Kidney epithelial cell (primary cell): ENCODE measurements at regions not wholly inside any gene's neighbourhood (a gene's known extent, or its start where the extent isn't known, plus 50 kb on each side); places are given as distances from the start of the nearest gene placed in this dataset.

Source experiments
- DNase-seq: peaks from one replicate; pipeline ENCODE4 v3.0.0-alpha.2; 2010; ENCODE audit warnings: low read depth
- H3K27me3 ChIP-seq: 2 replicates; pipeline ENCODE4 v1.6.0; 2011; ENCODE audit warnings: low read length; ENCODE audit not compliant: control insufficient read depth, insufficient read depth
- H3K36me3 ChIP-seq: 2 replicates; pipeline ENCODE4 v1.5.1; 2011; ENCODE audit warnings: low read length; ENCODE audit not compliant: control insufficient read depth, insufficient read depth
- H3K4me3 ChIP-seq: 2 replicates; pipeline ENCODE4 v1.5.1; 2011; ENCODE audit warnings: low read depth, mild to moderate bottlenecking, control low read depth, low read length
- TF ChIP-seq, protein P1 (sequence below): IDR thresholded peaks from 2 replicates; pipeline ENCODE4 v1.5.1; 2011; ENCODE audit warnings: mild to moderate bottlenecking, moderate library complexity, low read length, control low read depth, inconsistent platforms; ENCODE audit not compliant: insufficient read depth, poor library complexity, severe bottlenecking

DNA sequence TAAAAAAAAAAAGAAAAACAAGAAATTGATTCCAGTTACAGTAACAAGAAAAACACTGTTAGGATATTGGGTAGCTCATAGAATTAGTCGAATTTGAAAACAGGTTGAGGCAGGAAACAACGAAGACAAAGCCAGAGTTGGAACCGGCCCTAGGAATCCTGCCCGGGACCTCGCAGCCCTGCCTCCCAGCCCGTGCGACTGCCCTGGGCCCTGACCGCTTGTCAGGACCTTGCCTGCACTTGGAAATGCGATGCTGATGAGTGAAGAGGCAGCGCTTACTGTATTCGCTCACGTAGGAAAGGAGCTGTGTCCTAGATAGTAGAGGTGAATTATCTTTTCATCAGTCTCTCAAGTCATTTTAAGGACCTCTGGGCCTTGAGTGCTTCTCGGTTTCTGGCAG is 611.7 kb upstream of the FAT1 start:
- Histone ChIP-seq H3K27me3 (no peaks in the 10 kb centered on the region), H3K36me3 (no peaks in the 10 kb centered on the region), H3K4me3 (no peak overlapping the region)
- TF ChIP-seq, protein P1, sequence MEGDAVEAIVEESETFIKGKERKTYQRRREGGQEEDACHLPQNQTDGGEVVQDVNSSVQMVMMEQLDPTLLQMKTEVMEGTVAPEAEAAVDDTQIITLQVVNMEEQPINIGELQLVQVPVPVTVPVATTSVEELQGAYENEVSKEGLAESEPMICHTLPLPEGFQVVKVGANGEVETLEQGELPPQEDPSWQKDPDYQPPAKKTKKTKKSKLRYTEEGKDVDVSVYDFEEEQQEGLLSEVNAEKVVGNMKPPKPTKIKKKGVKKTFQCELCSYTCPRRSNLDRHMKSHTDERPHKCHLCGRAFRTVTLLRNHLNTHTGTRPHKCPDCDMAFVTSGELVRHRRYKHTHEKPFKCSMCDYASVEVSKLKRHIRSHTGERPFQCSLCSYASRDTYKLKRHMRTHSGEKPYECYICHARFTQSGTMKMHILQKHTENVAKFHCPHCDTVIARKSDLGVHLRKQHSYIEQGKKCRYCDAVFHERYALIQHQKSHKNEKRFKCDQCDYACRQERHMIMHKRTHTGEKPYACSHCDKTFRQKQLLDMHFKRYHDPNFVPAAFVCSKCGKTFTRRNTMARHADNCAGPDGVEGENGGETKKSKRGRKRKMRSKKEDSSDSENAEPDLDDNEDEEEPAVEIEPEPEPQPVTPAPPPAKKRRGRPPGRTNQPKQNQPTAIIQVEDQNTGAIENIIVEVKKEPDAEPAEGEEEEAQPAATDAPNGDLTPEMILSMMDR = no peak
- DNase-seq = no peak

GRCh38 chr4:187354740-187355139 is 631.1 kb upstream of the FAT1 start:
- TF ChIP-seq, protein P1 = no peak
- Histone ChIP-seq H3K36me3 (no peaks in the 10 kb centered on the region), H3K27me3 (no peaks in the 10 kb centered on the region), H3K4me3 (no peak overlapping the region)
- no peak for DNase-seq

DNA sequence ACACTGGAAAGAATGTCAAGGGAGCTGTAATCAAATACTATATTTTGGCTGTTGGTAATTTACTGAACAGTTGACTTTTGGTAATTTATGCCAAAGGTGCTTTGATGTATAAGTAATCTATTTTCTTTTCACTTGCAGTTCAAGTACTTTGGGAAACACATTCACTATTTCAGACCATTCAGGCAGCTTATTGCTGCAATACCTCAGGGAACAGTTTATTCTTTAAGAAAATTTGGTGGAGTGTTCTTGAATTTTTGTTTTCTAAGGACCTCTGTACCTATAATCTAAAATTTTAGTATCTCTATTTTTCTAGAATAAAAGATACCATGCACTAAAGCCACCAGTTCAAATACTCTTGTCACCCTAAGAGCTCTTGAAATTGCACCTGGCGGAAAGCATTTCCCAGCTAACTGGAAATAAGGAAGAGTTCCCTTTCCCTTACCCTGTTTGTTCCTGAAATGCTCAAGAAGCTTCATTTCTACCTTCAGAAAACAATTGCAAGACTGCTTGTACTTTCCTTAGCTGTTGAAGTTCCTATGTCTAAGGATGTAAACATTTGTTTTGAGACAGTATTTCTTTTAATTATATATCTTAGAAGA is 633.5 kb upstream of the FAT1 start:
- TF ChIP-seq, protein P1 = no peak
- no peaks in the 10 kb centered on the region for H3K27me3 ChIP-seq
- no peak overlapping the region for H3K4me3 ChIP-seq
- no peaks in the 10 kb centered on the region for H3K36me3 ChIP-seq
- no peak for DNase-seq

- H3K36me3 ChIP-seq = no peaks in the 10 kb centered on the region
- TF ChIP-seq, protein P1 = no peak
- H3K4me3 ChIP-seq = no peak overlapping the region
- no peaks in the 10 kb centered on the region for H3K27me3 ChIP-seq
- no peak for DNase-seq
Observed at GRCh38 chr4:187357821-187358220, 634.2 kb upstream of the FAT1 start.

- H3K4me3 ChIP-seq = no peak overlapping the region
- peak; percentile 21 for DNase-seq
- TF ChIP-seq, protein P1 = no peak
- H3K27me3 ChIP-seq = no peaks in the 10 kb centered on the region
- H3K36me3 ChIP-seq = no peaks in the 10 kb centered on the region
Observed at GRCh38 chr4:187362937-187363857, 632.4 kb upstream of the ZFP42 start.
